ENCODE measurements at regions not wholly inside any gene's neighbourhood (a gene's known extent, or its start where the extent isn't known, plus 50 kb on each side); places are given as distances from the start of the nearest gene placed in this dataset.

- TF ChIP-seq, protein P1, sequence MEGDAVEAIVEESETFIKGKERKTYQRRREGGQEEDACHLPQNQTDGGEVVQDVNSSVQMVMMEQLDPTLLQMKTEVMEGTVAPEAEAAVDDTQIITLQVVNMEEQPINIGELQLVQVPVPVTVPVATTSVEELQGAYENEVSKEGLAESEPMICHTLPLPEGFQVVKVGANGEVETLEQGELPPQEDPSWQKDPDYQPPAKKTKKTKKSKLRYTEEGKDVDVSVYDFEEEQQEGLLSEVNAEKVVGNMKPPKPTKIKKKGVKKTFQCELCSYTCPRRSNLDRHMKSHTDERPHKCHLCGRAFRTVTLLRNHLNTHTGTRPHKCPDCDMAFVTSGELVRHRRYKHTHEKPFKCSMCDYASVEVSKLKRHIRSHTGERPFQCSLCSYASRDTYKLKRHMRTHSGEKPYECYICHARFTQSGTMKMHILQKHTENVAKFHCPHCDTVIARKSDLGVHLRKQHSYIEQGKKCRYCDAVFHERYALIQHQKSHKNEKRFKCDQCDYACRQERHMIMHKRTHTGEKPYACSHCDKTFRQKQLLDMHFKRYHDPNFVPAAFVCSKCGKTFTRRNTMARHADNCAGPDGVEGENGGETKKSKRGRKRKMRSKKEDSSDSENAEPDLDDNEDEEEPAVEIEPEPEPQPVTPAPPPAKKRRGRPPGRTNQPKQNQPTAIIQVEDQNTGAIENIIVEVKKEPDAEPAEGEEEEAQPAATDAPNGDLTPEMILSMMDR (conservative IDR thresholded peaks at IDR 0.05) = peak; percentile 64
- no peak for TF ChIP-seq EZH2 (IDR thresholded peaks at IDR 0.05; ENCODE audit: low read depth)
These were observed 138.0 kb downstream of the AACS start for GRCh38 chr12:125203145-125203765.
